Vagina (tissue), 2 donors: ENCODE measurements at regions not wholly inside any gene's neighbourhood (a gene's known extent, or its start where the extent isn't known, plus 50 kb on each side); places are given as distances from the start of the nearest gene placed in this dataset.

Experiments used
- DNase-seq, 2 donors: peaks; one replicate each; pipeline ENCODE4 v3.0.0-alpha.2; 2017; ENCODE audit errors: extremely low spot score in 2 of 2
- H3K27ac ChIP-seq: fragments of 200-600 bp; sonication (generic); one replicate; pipeline ENCODE4 v1.5.1; 2019
- H3K27me3 ChIP-seq: fragments of 200-600 bp; sonication (generic); one replicate; pipeline ENCODE4 v1.5.1; 2019
- H3K36me3 ChIP-seq, 2 donors: fragments of 200-600 bp; sonication (generic); one replicate each; pipeline ENCODE4 v1.5.1; 2017 to 2019
- H3K4me1 ChIP-seq: fragments of 200-600 bp; sonication (generic); one replicate; pipeline ENCODE4 v1.5.1; 2019
- H3K4me3 ChIP-seq, 2 donors: fragments of 200-600 bp; sonication (generic); 1 replicate in 1 of 2; 2 replicates in 1 of 2; pipeline ENCODE4 v1.5.1; 2016 to 2019
- H3K9me3 ChIP-seq: fragments of 200-600 bp; sonication (generic); one replicate; pipeline ENCODE4 v1.5.1; 2019
- POLR2A ChIP-seq, 2 donors: fragments of 450-650 bp; IDR thresholded peaks; one replicate each; pipeline ENCODE4 v1.6.1; 2017; ENCODE audit warnings: antibody characterized with exemption in 2 of 2, mild to moderate bottlenecking in 2 of 2, moderate library complexity in 2 of 2
- POLR2AphosphoS5 ChIP-seq, 2 donors: sonication (generic); formaldehyde crosslinking; IDR thresholded peaks; one replicate each; pipeline ENCODE4 v1.9.0; 2017; ENCODE audit warnings: antibody characterized with exemption in 2 of 2, mild to moderate bottlenecking in 2 of 2, low read depth in 1 of 2; ENCODE audit not compliant: insufficient read depth in 1 of 2
- intact Hi-C: fragments of 100-400 bp; cut with DNase I; formaldehyde crosslinking; loops from one replicate; pipeline ENCODE4 v1.15.1; 2023
- TF ChIP-seq, protein P1 (sequence below), 3 experiments: fragments of 450-650 bp in 2 of 3; fragments of 200-600 bp in 1 of 3; sonication (generic) in 1 of 3; IDR thresholded peaks; one replicate each; pipeline ENCODE4 v1.5.1; 2017 to 2019; ENCODE audit warnings: antibody characterized with exemption in 3 of 3, mild to moderate bottlenecking in 2 of 3, moderate library complexity in 2 of 3

DNA sequence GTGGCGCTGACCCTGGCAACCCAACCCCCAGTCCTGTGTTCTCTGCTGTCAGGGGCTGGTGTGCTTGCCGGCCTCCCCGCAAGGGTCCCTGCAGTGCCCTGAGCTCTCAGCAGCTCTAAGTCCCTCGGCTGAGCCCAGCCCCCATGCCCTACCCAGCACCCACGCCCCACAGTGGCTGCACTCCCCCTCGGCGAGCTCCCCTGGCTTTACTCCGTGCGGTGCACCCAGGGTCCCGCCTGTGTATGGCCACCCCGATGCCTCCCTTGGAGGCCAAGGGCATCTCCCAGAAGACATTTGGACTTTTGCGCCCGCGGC lies 72.5 kb upstream of the SHISAL1 start:
- H3K27me3 ChIP-seq = no peaks in the 10 kb centered on the region
- DNase-seq = no peak
- no peak overlapping the region for H3K4me3 ChIP-seq
- no peaks in the 10 kb centered on the region for H3K36me3 ChIP-seq
- no peaks in the 10 kb centered on the region for H3K9me3 ChIP-seq
- H3K4me1 ChIP-seq = no peaks in the 10 kb centered on the region
- no peak overlapping the region for H3K27ac ChIP-seq
- intact Hi-C loops = no loop called here
- TF ChIP-seq, protein P1, sequence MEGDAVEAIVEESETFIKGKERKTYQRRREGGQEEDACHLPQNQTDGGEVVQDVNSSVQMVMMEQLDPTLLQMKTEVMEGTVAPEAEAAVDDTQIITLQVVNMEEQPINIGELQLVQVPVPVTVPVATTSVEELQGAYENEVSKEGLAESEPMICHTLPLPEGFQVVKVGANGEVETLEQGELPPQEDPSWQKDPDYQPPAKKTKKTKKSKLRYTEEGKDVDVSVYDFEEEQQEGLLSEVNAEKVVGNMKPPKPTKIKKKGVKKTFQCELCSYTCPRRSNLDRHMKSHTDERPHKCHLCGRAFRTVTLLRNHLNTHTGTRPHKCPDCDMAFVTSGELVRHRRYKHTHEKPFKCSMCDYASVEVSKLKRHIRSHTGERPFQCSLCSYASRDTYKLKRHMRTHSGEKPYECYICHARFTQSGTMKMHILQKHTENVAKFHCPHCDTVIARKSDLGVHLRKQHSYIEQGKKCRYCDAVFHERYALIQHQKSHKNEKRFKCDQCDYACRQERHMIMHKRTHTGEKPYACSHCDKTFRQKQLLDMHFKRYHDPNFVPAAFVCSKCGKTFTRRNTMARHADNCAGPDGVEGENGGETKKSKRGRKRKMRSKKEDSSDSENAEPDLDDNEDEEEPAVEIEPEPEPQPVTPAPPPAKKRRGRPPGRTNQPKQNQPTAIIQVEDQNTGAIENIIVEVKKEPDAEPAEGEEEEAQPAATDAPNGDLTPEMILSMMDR (IDR thresholded peaks at IDR 0.05) = no peak
- no peak for TF ChIP-seq POLR2AphosphoS5 (IDR thresholded peaks at IDR 0.05; ENCODE audit: insufficient read depth in 1 of 2, low read depth in 1 of 2)
- TF ChIP-seq POLR2A (IDR thresholded peaks at IDR 0.05) = no peak

- no peak for DNase-seq
- no peaks in the 10 kb centered on the region for H3K36me3 ChIP-seq
- H3K27me3 ChIP-seq = no peaks in the 10 kb centered on the region
- TF ChIP-seq, protein P1 (IDR thresholded peaks at IDR 0.05) = no peak
- TF ChIP-seq POLR2AphosphoS5 (IDR thresholded peaks at IDR 0.05; ENCODE audit: insufficient read depth in 1 of 2, low read depth in 1 of 2) (no peak), POLR2A (IDR thresholded peaks at IDR 0.05) (no peak)
- H3K27ac ChIP-seq = no peak overlapping the region
- H3K4me3 ChIP-seq = no peak overlapping the region
- intact Hi-C loops = no loop called here
- H3K4me1 ChIP-seq = no peaks in the 10 kb centered on the region
- no peaks in the 10 kb centered on the region for H3K9me3 ChIP-seq
Measured at GRCh38 chr22:44384563-44385295, 72.0 kb upstream of the SHISAL1 start.

GRCh38 chr22:44383652-44384562 lies 71.2 kb upstream of the SHISAL1 start:
- no peak for TF ChIP-seq POLR2AphosphoS5 (IDR thresholded peaks at IDR 0.05; ENCODE audit: insufficient read depth in 1 of 2, low read depth in 1 of 2)
- TF ChIP-seq, protein P1 (IDR thresholded peaks at IDR 0.05) = no peak
- TF ChIP-seq POLR2A (IDR thresholded peaks at IDR 0.05) = no peak
- no peak for DNase-seq
- H3K27me3 ChIP-seq = no peaks in the 10 kb centered on the region
- no peaks in the 10 kb centered on the region for H3K4me1 ChIP-seq
- H3K27ac ChIP-seq = no peak overlapping the region
- intact Hi-C loops = no loop called here
- H3K9me3 ChIP-seq = no peaks in the 10 kb centered on the region
- H3K36me3 ChIP-seq = no peaks in the 10 kb centered on the region
- no peak overlapping the region for H3K4me3 ChIP-seq

GRCh38 chr22:44383064-44383575 lies 70.4 kb upstream of the SHISAL1 start:
- Histone ChIP-seq H3K9me3 (no peaks in the 10 kb centered on the region), H3K27ac (no peak overlapping the region), H3K4me3 (no peak overlapping the region), H3K27me3 (no peaks in the 10 kb centered on the region), H3K36me3 (no peaks in the 10 kb centered on the region), H3K4me1 (no peaks in the 10 kb centered on the region)
- TF ChIP-seq POLR2AphosphoS5 (IDR thresholded peaks at IDR 0.05; ENCODE audit: insufficient read depth in 1 of 2, low read depth in 1 of 2) (no peak), POLR2A (IDR thresholded peaks at IDR 0.05) (no peak)
- TF ChIP-seq, protein P1 (IDR thresholded peaks at IDR 0.05) = no peak
- DNase-seq = no peak
- intact Hi-C loops = no loop called here
